VCaP (cell line): ENCODE measurements at regions not wholly inside any gene's neighbourhood (a gene's known extent, or its start where the extent isn't known, plus 50 kb on each side); places are given as distances from the start of the nearest gene placed in this dataset.
"Not testable (repeated sequence)": the region's sequence is repeated elsewhere in the genome, so short reads cannot be mapped to it uniquely, and the experiment has no call there.

Experiments used
- H3K27ac ChIP-seq: fragments of 450-650 bp; 2 replicates; pipeline ENCODE4 v1.5.1; 2017
- CTCF ChIP-seq: fragments of 450-650 bp; conservative IDR thresholded peaks from 2 replicates; pipeline ENCODE4 v1.5.1; 2017; ENCODE audit warnings: mild to moderate bottlenecking, moderate library complexity

- TF ChIP-seq CTCF = no peak
- no peak overlapping the region for H3K27ac ChIP-seq
These were observed 112.7 kb downstream of the GJA1 start for GRCh38 chr6:121548131-121548530.

GRCh38 chr6:121549736-121550135 lies 114.3 kb downstream of the GJA1 start:
- no peak overlapping the region for H3K27ac ChIP-seq
- no peak for TF ChIP-seq CTCF

- no peak for TF ChIP-seq CTCF
- no peak overlapping the region for H3K27ac ChIP-seq
These were observed 115.1 kb downstream of the GJA1 start for GRCh38 chr6:121550491-121551010.

- TF ChIP-seq CTCF = no peak
- no peak overlapping the region for H3K27ac ChIP-seq
These were observed 119.8 kb downstream of the GJA1 start for GRCh38 chr6:121555201-121555600.

- H3K27ac ChIP-seq = not testable (repeated sequence)
These were observed 120.7 kb downstream of the GJA1 start for GRCh38 chr6:121556149-121556548.

- H3K27ac ChIP-seq = no peak overlapping the region
- TF ChIP-seq CTCF = no peak
These were observed 121.9 kb downstream of the GJA1 start for GRCh38 chr6:121557146-121557940.

GRCh38 chr6:121559611-121560269 lies 124.3 kb downstream of the GJA1 start:
- TF ChIP-seq CTCF = no peak
- no peak overlapping the region for H3K27ac ChIP-seq

GRCh38 chr6:121560476-121560875 lies 125.0 kb downstream of the GJA1 start:
- no peak for TF ChIP-seq CTCF
- no peak overlapping the region for H3K27ac ChIP-seq
